ENCODE measurements at regions not wholly inside any gene's neighbourhood (a gene's known extent, or its start where the extent isn't known, plus 50 kb on each side); places are given as distances from the start of the nearest gene placed in this dataset.

- TF ChIP-seq POLR2AphosphoS5 (IDR thresholded peaks at IDR 0.05; ENCODE audit: low read depth, low read length), result no peak
- no peak for TF ChIP-seq POLR2A (IDR thresholded peaks at IDR 0.05; ENCODE audit: low read depth, low read length)
- TF ChIP-seq TAF1 (IDR thresholded peaks at IDR 0.05; ENCODE audit: low read depth, low read length), result no peak
- TF ChIP-seq SPI1 (IDR thresholded peaks at IDR 0.05; ENCODE audit: low read depth, low read length), result no peak
These were observed 188.9 kb downstream of the SIPA1L2 start for GRCh38 chr1:232441036-232441411.
